T-helper 2 cell (primary cell): ENCODE measurements at regions not wholly inside any gene's neighbourhood (a gene's known extent, or its start where the extent isn't known, plus 50 kb on each side); places are given as distances from the start of the nearest gene placed in this dataset.

ENCODE experiments used
- DNase-seq, 5 experiments: peaks; one replicate each; pipeline versions ENCODE4 v3.0.0 to v3.0.0-alpha.2; 2012 to 2022

DNA sequence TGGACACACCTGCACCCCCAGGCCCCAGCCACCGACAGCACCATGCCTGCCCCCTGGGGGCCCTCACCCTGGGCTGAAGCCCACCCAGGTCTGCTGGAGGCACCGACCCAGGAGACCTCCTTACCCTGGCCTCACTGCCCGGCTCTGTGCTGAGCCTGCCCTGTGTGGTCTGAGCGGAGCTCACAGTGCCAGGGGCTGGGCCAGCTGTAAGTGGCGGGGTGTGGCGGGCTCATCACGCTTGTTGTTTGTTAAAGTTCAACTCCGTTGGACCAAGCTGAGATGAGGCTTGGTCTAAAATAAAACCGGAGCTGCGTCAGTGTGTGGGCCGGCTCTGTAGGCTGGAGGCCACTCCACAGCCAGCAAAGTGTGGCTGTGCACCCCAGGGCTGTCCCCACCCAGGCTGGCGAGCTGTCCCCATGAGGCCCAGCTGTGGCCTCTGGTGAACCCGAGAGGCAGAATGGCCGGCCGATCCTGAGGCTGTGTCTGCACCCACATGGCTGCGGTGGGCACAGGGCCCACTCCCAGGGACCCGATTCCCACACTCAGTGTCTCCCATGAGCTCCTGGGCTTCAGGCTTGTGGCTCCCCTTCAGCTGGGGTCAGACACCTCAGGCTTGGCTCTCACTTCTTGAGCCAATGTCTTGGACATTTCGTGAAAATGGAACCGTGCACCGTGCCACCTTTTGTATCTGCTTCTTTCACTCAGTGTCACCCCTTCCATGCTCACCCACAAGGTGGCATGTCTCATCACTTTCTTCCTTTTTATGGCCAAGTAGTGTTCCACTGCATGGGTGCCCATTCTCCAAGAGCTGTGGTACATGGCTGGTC is 137.9 kb downstream of the CTTN start:
- no peak for DNase-seq

DNA sequence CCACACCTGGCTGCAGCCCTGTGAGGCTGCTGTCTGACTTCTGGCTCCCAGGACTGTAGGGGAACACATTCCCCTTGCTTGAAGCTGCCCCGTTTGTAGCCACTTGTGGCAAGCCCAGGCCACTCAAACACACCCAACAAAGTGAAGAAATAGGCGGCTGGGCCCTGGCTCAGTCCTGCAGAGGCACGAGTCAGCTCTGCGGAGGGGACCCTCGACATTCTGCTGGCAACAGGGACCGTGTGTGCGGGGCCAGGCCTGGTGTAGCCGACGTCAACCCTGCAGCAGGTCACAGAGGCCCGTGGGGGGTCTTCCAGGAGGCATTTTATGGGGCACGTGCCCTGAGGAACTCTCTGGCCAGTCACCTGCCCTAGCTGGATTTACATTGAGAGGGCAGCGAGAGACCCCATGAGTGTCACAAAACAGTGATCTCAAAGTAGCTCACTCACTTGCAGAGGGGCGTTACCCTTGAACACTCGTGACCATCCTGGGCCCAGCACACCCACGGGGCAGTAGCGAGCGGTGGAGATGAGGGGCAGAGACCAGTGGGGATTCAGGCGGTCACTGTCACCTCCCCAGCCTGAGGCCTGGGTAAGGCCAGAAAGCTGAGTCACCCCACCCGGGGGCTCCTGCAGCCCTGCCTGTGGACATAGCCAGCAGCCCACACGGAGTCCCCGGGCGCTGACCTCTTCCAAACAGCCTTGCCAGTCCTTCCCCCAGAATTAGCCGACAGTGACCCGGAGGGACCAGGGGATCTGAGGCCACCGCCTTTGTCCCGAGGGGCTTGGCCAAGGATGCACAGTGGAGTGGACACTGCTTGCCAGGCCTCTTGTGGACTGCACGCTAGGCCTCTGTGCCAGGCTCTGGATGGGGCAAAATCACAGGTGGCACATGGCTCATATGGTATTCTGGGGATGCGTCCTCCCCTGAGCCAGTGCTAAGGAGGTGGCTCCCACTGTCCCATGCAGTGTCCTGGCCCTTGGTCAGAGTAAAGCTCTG is 139.5 kb downstream of the CTTN start:
- DNase-seq = no peak

DNA sequence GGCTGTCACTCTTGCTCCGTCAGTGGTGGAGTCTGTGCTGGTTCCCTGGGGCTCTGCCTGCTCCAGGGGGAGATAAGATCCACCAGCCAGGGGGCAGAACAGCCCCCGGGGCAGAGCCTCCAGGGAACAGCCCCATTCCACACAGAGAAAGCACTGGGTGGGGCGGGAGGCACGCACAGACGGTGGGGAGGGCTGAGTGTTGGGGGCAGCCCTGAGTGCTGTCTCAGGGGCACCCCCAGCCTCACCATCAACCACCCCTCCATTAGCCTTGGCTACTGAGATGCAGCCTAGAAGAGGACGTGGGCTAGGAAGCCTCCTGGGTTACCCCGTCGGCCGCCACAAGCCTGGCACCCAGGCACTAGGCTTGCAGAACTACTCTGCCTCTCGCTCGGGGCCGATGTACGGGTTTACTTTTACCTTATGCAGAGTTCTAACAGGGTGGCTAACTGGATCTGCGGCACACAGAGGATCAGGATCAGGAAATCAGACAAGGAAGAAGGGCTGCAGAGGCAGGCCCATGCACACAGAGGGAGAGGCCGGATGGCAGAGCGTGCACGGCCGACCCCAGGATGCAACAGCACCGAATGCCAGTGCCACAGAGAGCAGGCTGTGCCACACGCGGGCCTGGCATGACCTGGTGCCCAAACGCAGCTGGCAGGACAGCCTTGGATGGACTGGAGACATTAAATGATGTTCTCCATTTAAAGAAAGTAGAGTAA is 140.5 kb downstream of the CTTN start:
- DNase-seq = no peak

DNA sequence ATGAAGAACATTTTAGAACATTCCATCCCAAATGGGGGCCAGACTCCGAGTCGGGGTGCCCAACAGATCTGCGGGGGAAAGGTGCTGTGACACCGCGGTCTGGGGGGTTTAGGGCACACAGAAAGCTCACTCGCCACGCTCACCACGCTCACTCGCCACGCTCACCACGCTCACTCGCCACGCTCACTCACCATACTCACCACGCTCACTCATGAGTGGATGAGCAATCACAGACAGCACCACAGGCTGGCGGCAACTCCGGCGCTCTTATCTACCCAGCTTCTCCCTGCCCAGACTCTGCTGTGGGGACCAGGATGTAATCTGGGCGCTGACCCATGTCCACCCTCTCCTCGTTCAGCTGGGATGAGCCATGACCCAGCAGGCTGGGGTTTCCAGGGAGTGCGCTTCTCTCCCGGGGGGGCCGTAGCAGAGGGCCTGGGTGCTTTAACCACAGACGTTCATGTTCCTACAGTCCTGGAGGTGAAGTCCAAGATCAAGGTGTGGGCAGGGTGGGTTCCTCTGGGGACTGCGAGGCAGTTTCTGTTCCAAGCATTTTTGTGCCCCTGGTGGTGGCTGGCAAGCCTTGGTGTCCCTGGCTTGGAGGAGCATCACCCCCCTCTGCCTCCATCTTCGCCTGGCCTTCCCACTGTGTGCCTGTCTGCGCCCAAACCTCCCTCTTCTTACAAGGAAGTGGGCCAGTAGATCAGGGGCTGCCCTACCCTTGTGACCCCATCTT is 141.2 kb downstream of the CTTN start:
- no peak for DNase-seq

GRCh38 chr11:70540196-70540595 is 141.9 kb downstream of the CTTN start:
- no peak for DNase-seq

- DNase-seq = no peak
These were observed 142.8 kb downstream of the CTTN start for GRCh38 chr11:70541176-70541575.

- DNase-seq = no peak
These were observed 143.4 kb downstream of the CTTN start for GRCh38 chr11:70541699-70542098.

- DNase-seq = no peak
These were observed 144.1 kb downstream of the CTTN start for GRCh38 chr11:70542406-70542805.

DNA sequence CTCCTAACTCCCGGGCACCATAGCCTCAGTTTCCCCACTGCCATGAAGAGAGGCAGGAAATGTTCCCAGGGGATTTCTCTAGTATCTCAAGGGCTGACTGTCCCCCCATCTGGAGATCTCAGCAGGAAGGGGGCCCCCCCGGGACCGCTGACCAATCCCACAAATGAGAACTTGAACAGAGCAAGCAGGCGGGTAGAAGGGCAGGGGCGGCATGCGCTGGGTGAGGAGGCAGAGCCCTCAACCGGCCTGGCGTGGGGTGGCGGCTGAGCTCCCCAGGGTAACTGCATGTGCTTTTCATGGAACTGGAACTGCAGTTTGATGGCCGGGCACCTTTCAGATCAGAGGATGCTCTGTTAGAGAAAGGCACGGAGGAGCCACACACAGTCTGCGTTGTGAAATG is 144.5 kb downstream of the CTTN start:
- no peak for DNase-seq

GRCh38 chr11:70543611-70544010 is 145.3 kb downstream of the CTTN start:
- DNase-seq = no peak

- DNase-seq = no peak
These were observed 145.9 kb downstream of the CTTN start for GRCh38 chr11:70544067-70544773.

- DNase-seq = no peak
These were observed 146.7 kb downstream of the CTTN start for GRCh38 chr11:70544774-70545609.

- DNase-seq = no peak
These were observed 147.2 kb downstream of the CTTN start for GRCh38 chr11:70545610-70545912.

- no peak for DNase-seq
These were observed 148.0 kb downstream of the CTTN start for GRCh38 chr11:70546191-70546940.

DNA sequence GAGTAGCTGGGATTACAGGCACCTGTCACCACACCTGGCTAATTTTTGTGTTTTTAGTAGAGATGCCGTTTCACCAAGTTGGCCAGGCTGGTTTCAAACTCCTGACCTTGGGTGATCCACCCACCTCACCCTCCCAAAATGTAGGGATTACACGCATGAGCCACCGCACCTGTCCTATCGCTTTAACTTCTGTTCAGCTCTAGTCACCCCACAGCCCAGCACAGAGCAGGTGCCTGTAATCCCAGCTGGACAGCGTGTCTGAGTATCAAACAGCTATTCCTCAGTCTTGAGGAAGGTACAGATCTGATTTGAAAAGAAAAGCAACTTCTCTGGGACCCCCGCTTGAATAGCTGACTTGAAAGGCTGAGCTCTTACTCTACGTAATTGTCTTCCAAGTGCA is 149.1 kb downstream of the CTTN start:
- no peak for DNase-seq

DNA sequence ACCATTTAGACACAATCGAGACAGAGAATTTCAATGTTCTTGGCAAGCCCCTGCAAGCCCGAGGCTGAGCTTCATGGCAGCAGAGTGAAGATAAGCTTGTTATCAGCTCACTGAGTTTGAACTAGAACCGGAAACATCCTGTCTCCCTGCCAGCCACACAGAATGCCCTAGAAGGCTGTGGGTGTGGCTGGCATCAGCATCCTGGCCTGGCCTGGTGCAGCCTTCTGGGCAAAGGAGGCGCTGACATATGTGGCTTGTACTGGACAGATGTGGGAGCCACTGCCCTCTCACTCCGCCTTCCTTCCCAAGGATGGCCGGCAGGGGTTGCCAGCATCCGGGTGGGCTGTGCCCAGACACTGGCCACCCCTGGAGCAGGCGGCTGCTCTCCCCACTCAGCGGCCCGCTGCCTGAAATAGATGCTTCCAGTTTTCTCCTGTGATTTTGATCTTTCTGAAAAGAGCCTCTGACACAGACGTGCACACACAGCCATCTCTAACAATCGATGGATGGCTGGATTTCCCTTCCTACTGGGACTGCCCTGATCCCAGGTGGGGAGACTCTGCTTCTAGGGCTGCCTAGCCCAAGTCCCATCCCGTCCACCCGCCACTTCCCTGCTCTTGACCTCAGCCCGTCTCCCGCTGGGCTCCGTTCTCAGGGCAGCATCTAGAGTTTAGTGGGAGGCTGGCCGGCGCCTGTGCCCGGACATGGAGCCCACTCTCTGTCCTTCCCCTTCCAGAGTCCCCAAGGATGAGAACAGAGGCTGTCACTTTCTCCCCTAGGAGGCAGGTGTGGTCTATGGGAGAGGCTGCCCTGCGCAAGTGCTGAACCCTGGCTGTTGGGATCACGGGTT is 149.7 kb downstream of the CTTN start:
- DNase-seq = no peak

- no peak for DNase-seq
These were observed 150.6 kb downstream of the CTTN start for GRCh38 chr11:70548976-70549375.

GRCh38 chr11:70549386-70549785 is 151.1 kb downstream of the CTTN start:
- no peak for DNase-seq

- no peak for DNase-seq
These were observed 151.5 kb downstream of the CTTN start for GRCh38 chr11:70549796-70550195.
